Kidney (tissue), 13 donors: ENCODE measurements at regions not wholly inside any gene's neighbourhood (a gene's known extent, or its start where the extent isn't known, plus 50 kb on each side); places are given as distances from the start of the nearest gene placed in this dataset.

Experiments used
- DNase-seq, 5 donors: peaks; one replicate each; pipeline ENCODE4 v3.0.0-alpha.2; 2013 to 2020
- FAIRE-seq: peaks from 2 replicates; lab custom pipeline; 2012; peaks lifted over from hg19 to GRCh38; lab: Jason Lieb, UNC
- H3K27ac ChIP-seq, 2 donors: one replicate each; pipeline ENCODE4 v1.7.0; 2013; ENCODE audit warnings: low read depth in 2 of 2, low read length in 2 of 2, inconsistent platforms in 1 of 2
- H3K27me3 ChIP-seq: one replicate; pipeline ENCODE4 v1.7.1; 2013; ENCODE audit warnings: low read length, inconsistent platforms; ENCODE audit not compliant: control insufficient read depth, insufficient read depth
- H3K36me3 ChIP-seq, 3 donors: one replicate each; pipeline versions ENCODE4 v1.7.0 to v1.7.1; 2013; ENCODE audit warnings: low read length in 3 of 3, control low read depth in 1 of 3, inconsistent platforms in 1 of 3; ENCODE audit not compliant: insufficient read depth in 3 of 3, control insufficient read depth in 2 of 3
- H3K4me1 ChIP-seq, 3 donors: one replicate each; pipeline versions ENCODE4 v1.7.0 to v1.7.1; 2013; ENCODE audit warnings: low read length in 3 of 3, inconsistent platforms in 1 of 3, low read depth in 1 of 3; ENCODE audit not compliant: control insufficient read depth in 2 of 3, insufficient read depth in 2 of 3
- H3K4me3 ChIP-seq, 3 donors: one replicate each; pipeline versions ENCODE4 v1.7.0 to v1.8.1; 2013; ENCODE audit warnings: low read length in 3 of 3, control low read depth in 1 of 3, inconsistent platforms in 1 of 3
- H3K9ac ChIP-seq, 3 donors: one replicate each; pipeline versions ENCODE4 v1.7.0 to v1.7.1; 2013; ENCODE audit warnings: low read length in 3 of 3, control low read depth in 1 of 3, inconsistent platforms in 1 of 3
- H3K9me3 ChIP-seq, 3 donors: one replicate each; pipeline versions ENCODE4 v1.7.0 to v1.7.1; 2013; ENCODE audit warnings: low read length in 3 of 3, control low read depth in 1 of 3, inconsistent platforms in 1 of 3; ENCODE audit not compliant: control insufficient read depth in 2 of 3, insufficient read depth in 1 of 3
- intact Hi-C: fragments of 100-400 bp; cut with DNase I; formaldehyde crosslinking; loops from one replicate; pipeline ENCODE4 v1.11.1; 2022
- TF ChIP-seq, protein P1 (sequence below): IDR thresholded peaks from 3 replicates; pipeline ENCODE4 v1.5.1; 2012; ENCODE audit warnings: mild to moderate bottlenecking, moderate library complexity, borderline replicate concordance; ENCODE audit not compliant: insufficient read depth; ENCODE audit errors: extremely low read depth
- donor health status: control.
- donor health status: control.
- donor health status: control.
- donor health status: control.
- donor health status: control.
- donor health status: DM: yes; HTN: yes; CAD: no.
- donor health status: Normal renal cell carcinoma (clear cell type).

DNA sequence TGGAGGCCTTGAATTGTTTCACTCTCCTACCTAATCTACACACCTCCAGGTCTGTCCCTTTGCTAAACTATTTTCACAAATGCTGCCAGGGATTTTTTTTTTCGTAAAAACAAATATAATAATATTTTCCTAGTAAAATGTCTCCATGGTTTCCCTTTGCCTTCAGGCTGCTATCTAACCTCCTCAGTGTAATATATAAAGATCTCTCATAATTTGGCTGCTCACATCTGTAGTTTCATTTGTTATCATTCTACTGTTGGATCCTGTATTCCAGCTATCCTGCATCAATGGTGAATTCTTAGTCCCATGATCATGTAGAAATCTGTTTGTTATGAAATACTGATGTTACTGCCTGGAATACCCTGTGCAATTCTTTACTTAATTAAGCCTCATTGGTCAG lies 211.9 kb upstream of the CHRM2 start:
- Histone ChIP-seq H3K36me3 (no peaks in the 10 kb centered on the region), H3K27ac (no peak overlapping the region), H3K4me1 (no peaks in the 10 kb centered on the region), H3K27me3 (no peaks in the 10 kb centered on the region), H3K9me3 (no peaks in the 10 kb centered on the region), H3K4me3 (no peak overlapping the region), H3K9ac (no peak overlapping the region)
- FAIRE-seq (no peak), DNase-seq (no peak)
- intact Hi-C loops, result no loop called here
- TF ChIP-seq, protein P1, sequence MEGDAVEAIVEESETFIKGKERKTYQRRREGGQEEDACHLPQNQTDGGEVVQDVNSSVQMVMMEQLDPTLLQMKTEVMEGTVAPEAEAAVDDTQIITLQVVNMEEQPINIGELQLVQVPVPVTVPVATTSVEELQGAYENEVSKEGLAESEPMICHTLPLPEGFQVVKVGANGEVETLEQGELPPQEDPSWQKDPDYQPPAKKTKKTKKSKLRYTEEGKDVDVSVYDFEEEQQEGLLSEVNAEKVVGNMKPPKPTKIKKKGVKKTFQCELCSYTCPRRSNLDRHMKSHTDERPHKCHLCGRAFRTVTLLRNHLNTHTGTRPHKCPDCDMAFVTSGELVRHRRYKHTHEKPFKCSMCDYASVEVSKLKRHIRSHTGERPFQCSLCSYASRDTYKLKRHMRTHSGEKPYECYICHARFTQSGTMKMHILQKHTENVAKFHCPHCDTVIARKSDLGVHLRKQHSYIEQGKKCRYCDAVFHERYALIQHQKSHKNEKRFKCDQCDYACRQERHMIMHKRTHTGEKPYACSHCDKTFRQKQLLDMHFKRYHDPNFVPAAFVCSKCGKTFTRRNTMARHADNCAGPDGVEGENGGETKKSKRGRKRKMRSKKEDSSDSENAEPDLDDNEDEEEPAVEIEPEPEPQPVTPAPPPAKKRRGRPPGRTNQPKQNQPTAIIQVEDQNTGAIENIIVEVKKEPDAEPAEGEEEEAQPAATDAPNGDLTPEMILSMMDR, result no peak

DNA sequence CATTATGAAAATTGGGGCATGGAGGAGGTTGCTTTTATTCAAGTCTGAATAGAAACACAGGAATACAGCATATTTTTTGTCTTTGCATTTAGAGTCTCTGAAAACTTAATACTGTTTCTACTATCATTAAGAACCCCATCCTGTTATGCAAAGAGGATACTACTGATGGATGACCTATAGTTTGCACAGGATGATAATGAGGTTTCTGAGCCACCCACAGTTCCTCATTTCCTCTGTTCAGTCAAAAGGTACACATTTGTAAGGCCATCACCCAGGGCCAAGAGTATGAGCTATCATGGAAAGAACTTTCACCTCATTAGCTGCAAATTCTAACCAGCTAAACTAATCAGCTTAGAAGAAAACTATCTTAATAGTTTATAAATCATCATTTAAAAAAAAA lies 213.0 kb upstream of the CHRM2 start:
- Histone ChIP-seq H3K9ac (no peak overlapping the region), H3K4me3 (no peak overlapping the region), H3K36me3 (no peaks in the 10 kb centered on the region), H3K27me3 (no peaks in the 10 kb centered on the region), H3K9me3 (no peaks in the 10 kb centered on the region), H3K27ac (no peak overlapping the region), H3K4me1 (no peaks in the 10 kb centered on the region)
- TF ChIP-seq, protein P1, result no peak
- FAIRE-seq (no peak), DNase-seq (no peak)
- intact Hi-C loops, result no loop called here

DNA sequence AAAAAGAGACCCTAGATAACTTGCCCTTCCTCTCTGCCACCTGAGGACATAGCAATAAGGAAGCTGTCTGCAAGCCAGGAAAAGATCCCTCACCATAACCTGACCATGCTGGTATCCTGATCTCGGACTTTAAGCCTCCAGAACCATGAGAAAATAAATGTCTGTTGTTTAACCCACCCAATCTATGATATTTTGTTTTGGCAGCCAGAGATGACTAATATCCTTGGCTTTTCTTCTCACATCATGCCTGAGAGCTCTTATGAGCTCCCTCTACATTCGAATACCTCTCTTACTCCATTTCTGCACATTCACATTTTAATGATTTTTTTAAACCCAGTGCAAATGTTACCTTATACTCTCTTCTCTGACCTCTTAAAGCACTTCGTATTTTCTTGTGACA lies 214.0 kb upstream of the CHRM2 start:
- no peaks in the 10 kb centered on the region for H3K27me3 ChIP-seq
- no peak overlapping the region for H3K27ac ChIP-seq
- H3K9me3 ChIP-seq, result no peaks in the 10 kb centered on the region
- H3K9ac ChIP-seq, result no peak overlapping the region
- no peak for FAIRE-seq
- intact Hi-C loops, result no loop called here
- no peak overlapping the region for H3K4me3 ChIP-seq
- DNase-seq, result no peak
- no peaks in the 10 kb centered on the region for H3K36me3 ChIP-seq
- H3K4me1 ChIP-seq, result no peaks in the 10 kb centered on the region
- TF ChIP-seq, protein P1, result no peak

DNA sequence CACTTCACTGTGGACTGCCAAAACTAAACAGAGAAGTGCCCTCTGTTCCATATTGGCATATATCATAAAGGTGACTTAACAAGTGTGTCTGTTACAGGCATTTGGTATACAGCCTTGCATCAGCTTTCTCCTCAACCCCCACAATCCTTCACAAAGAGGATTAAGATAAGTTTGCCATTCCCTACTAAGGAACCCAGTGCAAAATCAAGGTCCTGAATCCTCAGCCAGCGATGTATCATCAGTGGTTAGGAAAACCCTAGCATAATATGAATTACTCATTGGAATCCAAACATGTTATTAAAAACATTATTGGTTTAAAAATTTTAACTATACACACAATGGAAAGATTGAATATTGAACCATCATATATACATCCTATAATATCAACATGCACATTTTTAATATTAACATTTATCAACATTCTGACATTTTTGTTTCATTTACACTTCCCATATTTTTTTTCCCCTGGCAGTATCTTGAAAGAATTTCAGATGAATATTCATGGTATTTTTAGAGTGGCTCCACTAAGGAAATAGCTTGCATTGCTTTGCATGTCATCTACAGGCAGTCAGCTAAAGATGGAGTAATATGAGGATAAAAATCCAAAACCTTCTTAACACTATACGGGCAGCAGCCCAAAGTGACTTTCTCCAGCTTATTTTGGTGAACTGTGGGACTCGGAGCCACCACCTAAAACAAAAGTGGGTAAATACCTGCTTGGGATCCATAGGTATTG lies 215.6 kb upstream of the CHRM2 start:
- Histone ChIP-seq H3K9ac (no peak overlapping the region), H3K4me1 (no peaks in the 10 kb centered on the region), H3K27ac (no peak overlapping the region), H3K9me3 (no peaks in the 10 kb centered on the region), H3K27me3 (no peaks in the 10 kb centered on the region), H3K36me3 (no peaks in the 10 kb centered on the region), H3K4me3 (no peak overlapping the region)
- TF ChIP-seq, protein P1, result no peak
- DNase-seq (no peak), FAIRE-seq (no peak)
- intact Hi-C loops, result no loop called here
